NCI-H146 (cell line): ENCODE measurements at regions not wholly inside any gene's neighbourhood (a gene's known extent, or its start where the extent isn't known, plus 50 kb on each side); places are given as distances from the start of the nearest gene placed in this dataset.

Source experiments
- DNase-seq: peaks from one replicate; lab custom pipeline; 2025; lab: John Stamatoyannopoulos, UW

GRCh38 chr4:96784336-96784735 is 944.4 kb downstream of the PDHA2 start:
- no peak for DNase-seq

- DNase-seq, result no peak
Observed at GRCh38 chr4:96786306-96786705, 946.4 kb downstream of the PDHA2 start.

- DNase-seq, result no peak
Observed at GRCh38 chr4:96787766-96788165, 947.9 kb downstream of the PDHA2 start.

GRCh38 chr4:96809563-96809962 is 969.7 kb downstream of the PDHA2 start:
- DNase-seq, result no peak

DNA sequence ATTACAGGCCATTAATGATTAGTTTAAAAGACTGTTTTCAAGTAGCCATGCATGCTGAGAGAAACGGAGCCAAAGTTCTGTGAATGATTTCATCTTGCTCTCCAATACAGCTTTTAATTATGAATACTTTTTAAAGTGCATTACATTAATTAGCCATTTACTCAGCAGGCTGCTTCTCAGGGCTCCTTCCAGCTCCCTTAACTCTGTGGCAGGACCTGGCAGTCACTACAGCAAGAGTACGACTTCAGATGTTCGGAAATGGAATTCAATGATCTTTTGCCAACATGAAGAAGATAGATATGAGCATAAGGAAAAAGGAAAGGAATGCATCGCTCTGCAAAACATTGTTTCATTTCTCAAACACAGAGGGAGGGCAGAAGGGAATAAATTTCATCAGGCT is 987.2 kb downstream of the PDHA2 start:
- DNase-seq, result no peak

GRCh38 chr4:96833831-96834230 is 993.9 kb downstream of the PDHA2 start:
- no peak for DNase-seq

GRCh38 chr4:96835991-96836390 is 996.1 kb downstream of the PDHA2 start:
- DNase-seq, result no peak

DNA sequence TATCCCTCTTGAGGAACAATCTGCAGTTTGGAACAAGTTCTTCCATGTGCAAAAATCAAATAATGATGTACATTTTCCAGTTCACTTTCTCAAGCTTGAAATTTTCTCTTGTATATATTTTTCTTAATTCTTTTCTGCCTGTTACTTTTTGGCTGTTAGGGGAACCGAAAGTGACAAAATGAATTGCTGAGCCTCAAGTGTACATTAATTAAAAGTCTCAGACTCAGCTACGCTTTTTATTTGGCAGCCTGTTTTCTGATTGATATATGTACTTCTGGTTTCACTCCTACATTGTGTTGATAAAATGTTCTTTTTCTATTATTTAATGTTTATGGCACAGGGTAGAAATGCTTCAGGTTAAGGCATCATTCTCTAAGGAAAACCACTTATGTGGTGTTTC is 999.5 kb downstream of the PDHA2 start:
- no peak for DNase-seq

- DNase-seq, result no peak
Observed at GRCh38 chr4:96841801-96842200, 1001.9 kb downstream of the PDHA2 start.

GRCh38 chr4:96844858-96845490 is 1005.1 kb downstream of the PDHA2 start:
- DNase-seq, result no peak

DNA sequence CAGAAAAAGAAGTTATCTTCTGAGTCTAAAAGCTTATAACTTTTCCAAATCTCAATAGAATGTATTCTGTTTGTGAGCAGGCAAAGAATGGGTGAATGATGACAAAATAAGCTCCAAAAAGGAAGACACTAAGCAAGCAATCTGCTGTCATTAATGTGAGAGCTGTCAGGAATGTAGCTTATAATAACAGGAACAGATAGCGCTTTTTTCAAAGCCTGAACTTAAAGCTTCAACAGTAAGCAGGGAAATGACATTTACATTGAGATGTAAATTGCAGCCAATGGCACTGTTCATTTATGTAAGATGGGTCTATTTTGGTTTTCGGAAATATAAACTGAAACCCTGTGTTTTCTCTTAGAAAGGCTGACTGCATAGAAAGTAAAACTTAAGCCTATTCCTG is 1005.9 kb downstream of the PDHA2 start:
- no peak for DNase-seq

DNA sequence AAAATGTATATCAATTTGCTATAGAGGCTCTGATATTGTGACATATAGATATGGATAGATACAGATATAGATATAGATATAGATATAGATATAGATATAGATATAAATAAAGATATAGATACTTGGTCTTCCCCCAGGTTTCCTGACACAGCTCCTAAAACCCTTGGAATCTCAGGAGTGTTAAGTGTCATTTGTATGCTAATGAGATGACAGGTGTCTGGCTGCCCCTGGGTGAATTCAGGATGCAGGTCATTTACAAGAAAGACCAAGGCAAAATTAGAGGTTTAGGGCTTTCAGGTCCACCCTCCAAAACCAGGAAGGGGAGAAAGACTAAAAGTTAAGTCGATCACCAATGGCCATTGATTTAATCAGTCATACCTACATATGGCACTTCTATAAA is 1034.8 kb downstream of the PDHA2 start:
- DNase-seq, result no peak

- DNase-seq, result no peak
Observed at GRCh38 chr4:96879527-96879926, 1039.6 kb downstream of the PDHA2 start.

DNA sequence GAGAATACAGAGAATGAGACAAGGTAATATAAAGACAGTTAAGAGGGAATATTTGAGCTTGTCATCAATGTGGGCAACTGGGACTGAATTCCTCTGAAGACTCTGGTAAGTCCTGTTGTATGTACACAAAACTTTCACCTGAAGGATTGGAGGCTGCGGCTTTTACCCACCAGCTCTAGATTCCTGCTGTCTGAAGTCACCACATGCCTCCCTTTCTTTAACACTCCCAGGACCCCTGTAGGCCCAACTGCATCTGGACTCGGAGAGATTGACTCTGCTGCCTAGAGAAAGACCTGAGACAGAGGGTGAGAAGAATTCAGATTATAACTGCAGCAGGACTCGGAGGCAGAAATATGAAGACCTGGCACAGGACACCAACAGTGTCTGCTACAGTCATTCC is 1048.0 kb downstream of the PDHA2 start:
- no peak for DNase-seq

DNA sequence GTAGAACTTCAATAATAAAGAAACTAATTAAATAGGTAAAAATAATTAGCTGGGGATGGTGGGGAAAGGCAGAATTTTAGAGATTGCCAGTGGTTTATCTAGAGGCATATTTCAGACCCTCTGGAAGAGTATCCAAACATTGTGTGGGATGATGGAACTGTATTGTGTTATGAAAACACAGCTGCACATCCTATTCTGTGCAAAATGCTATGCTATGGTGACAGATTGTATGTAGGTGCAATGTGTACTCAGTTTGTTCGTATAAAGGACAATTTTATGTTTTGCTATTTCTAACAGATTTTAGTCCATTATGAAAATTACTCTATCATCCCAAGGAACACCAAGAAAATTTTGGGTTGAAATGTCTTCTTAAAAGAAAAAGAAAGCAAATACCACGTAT is 1054.7 kb downstream of the PDHA2 start:
- DNase-seq, result no peak

GRCh38 chr4:96895826-96896225 is 1055.9 kb downstream of the PDHA2 start:
- DNase-seq, result no peak

DNA sequence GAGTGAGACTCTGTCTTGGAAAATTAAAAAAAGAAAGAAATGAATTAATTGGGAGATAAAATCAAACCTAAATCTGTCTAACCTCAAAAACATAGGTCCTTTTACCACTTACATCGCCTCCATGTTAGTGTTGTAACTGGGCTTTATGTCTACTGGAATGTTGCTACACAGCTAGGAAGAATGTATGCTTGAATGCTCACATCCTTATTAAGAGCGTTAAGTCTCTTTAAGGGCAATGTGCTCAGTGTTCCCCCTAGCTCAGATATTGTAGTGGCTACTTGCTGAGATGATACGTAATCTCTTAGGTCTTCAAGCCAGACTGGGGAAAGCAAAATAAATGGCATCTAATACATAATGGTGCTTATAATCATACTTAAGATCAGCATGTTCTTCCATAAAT is 1072.8 kb downstream of the PDHA2 start:
- DNase-seq, result no peak

GRCh38 chr4:96913441-96914080 is 1073.7 kb downstream of the PDHA2 start:
- no peak for DNase-seq

DNA sequence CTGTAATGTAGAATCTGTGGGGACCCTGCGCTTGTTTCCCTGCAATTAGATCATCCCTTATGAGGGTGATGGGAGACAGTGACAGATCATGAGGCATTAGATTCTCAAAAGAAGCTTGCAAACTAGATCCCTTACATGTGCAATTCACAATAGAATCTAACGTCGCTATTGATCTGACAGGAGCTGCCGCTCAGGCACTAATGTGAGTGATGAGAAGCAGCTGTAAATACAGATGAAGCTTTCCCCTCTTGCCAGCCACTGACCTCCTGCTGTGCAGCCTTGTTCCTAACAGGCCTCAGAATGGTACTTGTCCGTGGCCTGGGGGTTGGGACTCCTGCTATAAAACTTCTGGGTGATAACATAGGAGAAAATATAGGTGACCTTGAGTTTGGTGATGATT is 1076.8 kb downstream of the PDHA2 start:
- DNase-seq, result no peak

- DNase-seq, result no peak
Observed at GRCh38 chr4:96936886-96937285, 1097.0 kb downstream of the PDHA2 start.

- no peak for DNase-seq
Observed at GRCh38 chr4:96946552-96946951, 1106.7 kb downstream of the PDHA2 start.

DNA sequence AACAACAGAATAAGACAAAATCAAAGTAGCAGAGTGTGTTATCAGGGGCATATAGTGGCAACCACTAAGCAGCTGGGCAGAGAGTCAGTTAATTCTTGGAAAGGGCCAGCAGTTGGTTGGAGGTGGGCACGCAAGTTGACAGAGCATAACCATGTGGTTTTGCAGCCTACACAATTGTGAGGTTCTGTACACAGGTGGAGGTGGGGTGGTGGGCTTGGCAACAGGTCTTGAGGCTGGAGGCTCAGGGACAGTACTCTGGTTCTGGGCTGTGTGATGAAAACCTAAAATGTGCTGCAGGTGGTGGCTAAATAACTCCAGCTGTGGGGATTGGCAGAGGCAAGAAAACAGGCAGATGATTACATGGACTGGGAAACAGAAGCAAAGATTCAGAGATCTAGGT is 1112.7 kb downstream of the PDHA2 start:
- no peak for DNase-seq

DNA sequence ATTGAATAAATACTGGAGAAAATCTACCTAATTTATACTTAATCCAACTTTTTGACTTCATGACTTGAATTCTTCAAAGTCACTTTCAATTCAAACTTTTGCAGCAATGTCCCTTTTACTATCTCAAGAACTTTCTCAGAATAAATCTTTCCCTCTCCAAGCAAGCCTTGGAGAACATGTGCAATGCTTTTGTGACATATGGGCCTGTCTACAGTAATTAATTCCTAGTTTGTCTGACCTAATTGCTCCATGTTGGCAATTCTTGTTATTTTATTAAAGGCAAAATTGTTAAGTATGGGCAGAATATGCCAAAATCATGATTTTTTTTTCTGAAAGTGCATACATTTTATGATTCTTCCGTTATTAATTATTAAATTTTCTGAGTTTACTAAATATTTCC is 1115.3 kb downstream of the PDHA2 start:
- DNase-seq, result no peak

DNA sequence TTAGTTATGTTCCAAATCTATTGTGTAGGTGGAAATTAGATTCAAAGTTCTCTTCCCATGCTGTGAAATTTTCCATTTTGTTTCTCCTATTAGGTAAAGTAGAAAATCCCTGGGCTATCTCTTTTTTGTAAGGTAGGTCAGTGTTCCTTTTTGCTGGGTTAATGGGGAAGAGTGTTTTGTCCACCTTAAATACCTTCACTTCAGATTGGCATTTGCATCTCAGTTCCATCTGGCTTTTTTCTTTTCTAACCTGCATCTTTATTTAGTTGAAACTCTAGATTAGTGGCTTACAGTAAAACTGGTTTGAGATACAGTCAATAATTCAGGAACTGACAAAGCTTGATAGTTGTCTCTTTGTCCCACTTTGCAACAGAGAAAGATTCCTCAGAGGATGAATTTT is 1115.8 kb downstream of the PDHA2 start:
- DNase-seq, result no peak
